Neural cell (in vitro differentiated cells): ENCODE measurements at regions not wholly inside any gene's neighbourhood (a gene's known extent, or its start where the extent isn't known, plus 50 kb on each side); places are given as distances from the start of the nearest gene placed in this dataset.

Experiments used
- H2AFZ ChIP-seq: fragments of 200-600, 300-800 bp; sonication (generic), shearing (Covaris generic); 2 replicates; pipeline ENCODE4 v1.6.0; 2014; ENCODE audit warnings: low read depth, mild to moderate bottlenecking, antibody characterized with exemption, low read length, moderate library complexity
- H3F3A ChIP-seq: fragments of 200-600 bp; shearing (Covaris generic); 2 replicates; pipeline ENCODE4 v1.6.1; 2016; ENCODE audit warnings: mild to moderate bottlenecking, moderate library complexity, mixed read lengths, antibody characterized with exemption, low read length; ENCODE audit not compliant: insufficient read depth, poor library complexity, severe bottlenecking
- H3K27ac ChIP-seq: fragments of 200-600, 300-800 bp; sonication (generic), shearing (Covaris generic); 2 replicates; pipeline ENCODE4 v1.5.1; 2014; ENCODE audit warnings: mild to moderate bottlenecking, low read length, moderate library complexity
- H3K27me3 ChIP-seq: fragments of 300-800, 200-600 bp; sonication (generic), shearing (Covaris generic); 2 replicates; pipeline ENCODE4 v1.6.0; 2014; ENCODE audit warnings: mild to moderate bottlenecking, low read depth, low read length, moderate library complexity; ENCODE audit not compliant: insufficient read depth
- H3K36me3 ChIP-seq: fragments of 300-800, 200-600 bp; sonication (generic), shearing (Covaris generic); 2 replicates; pipeline ENCODE4 v1.5.1; 2014; ENCODE audit warnings: mild to moderate bottlenecking, antibody characterized with exemption, low read length, moderate library complexity; ENCODE audit not compliant: insufficient read depth
- H3K4me2 ChIP-seq: fragments of 300-800, 200-600 bp; sonication (generic), shearing (Covaris generic); 2 replicates; pipeline ENCODE4 v1.6.0; 2014; ENCODE audit warnings: mild to moderate bottlenecking, low read length
- H3K4me3 ChIP-seq: fragments of 300-800, 200-600 bp; sonication (generic), shearing (Covaris generic); 2 replicates; pipeline ENCODE4 v1.5.1; 2014; ENCODE audit warnings: mild to moderate bottlenecking, low read length, moderate library complexity
- H3K79me2 ChIP-seq: fragments of 200-600 bp; shearing (Covaris generic); replicated peaks from 2 replicates; pipeline ENCODE4 v1.6.0; 2014; ENCODE audit warnings: mild to moderate bottlenecking, low read length, moderate library complexity; ENCODE audit not compliant: insufficient read depth
- H3K9ac ChIP-seq: fragments of 300-800, 200-600 bp; sonication (generic), shearing (Covaris generic); 2 replicates; pipeline ENCODE4 v1.6.1; 2016; ENCODE audit warnings: mild to moderate bottlenecking, low read length, mixed read lengths
- H3K9me2 ChIP-seq: fragments of 200-600 bp; shearing (Covaris generic); 2 replicates; pipeline ENCODE4 v1.6.1; 2016; ENCODE audit warnings: mild to moderate bottlenecking, low read length, mixed read lengths; ENCODE audit not compliant: insufficient read depth
- H3K9me3 ChIP-seq: fragments of 200-600, 300-800 bp; sonication (generic), shearing (Covaris generic); 2 replicates; pipeline ENCODE4 v1.6.1; 2016; ENCODE audit warnings: mild to moderate bottlenecking, mixed run types, low read length, moderate library complexity, mixed read lengths
- H4K20me1 ChIP-seq: fragments of 200-600 bp; shearing (Covaris generic); 2 replicates; pipeline ENCODE4 v1.6.1; 2016; ENCODE audit warnings: mild to moderate bottlenecking, mixed run types; ENCODE audit not compliant: insufficient read depth
- CTCF ChIP-seq: fragments of 450-650 bp; IDR thresholded peaks from 2 replicates; pipeline ENCODE4 v1.5.1; 2014; ENCODE audit warnings: antibody characterized with exemption, mild to moderate bottlenecking, moderate library complexity; ENCODE audit not compliant: poor library complexity, severe bottlenecking
- EP300 ChIP-seq: fragments of 450-650 bp; conservative IDR thresholded peaks from 2 replicates; pipeline ENCODE4 v1.6.1; 2014; ENCODE audit warnings: antibody characterized with exemption, mild to moderate bottlenecking, moderate library complexity; ENCODE audit not compliant: poor library complexity, severe bottlenecking
- EZH2 ChIP-seq: fragments of 200-600, 300-800 bp; shearing (Covaris generic), sonication (generic); IDR thresholded peaks from 2 replicates; pipeline ENCODE4 v1.6.1; 2014; ENCODE audit warnings: antibody characterized with exemption, low read length, borderline replicate concordance, mild to moderate bottlenecking; ENCODE audit not compliant: insufficient read depth, poor library complexity, severe bottlenecking
- MXI1 ChIP-seq: fragments of 450-650 bp; conservative IDR thresholded peaks from 2 replicates; pipeline ENCODE4 v1.6.1; 2014; ENCODE audit warnings: antibody characterized with exemption, mild to moderate bottlenecking; ENCODE audit not compliant: poor library complexity, severe bottlenecking
- POLR2AphosphoS5 ChIP-seq: IDR thresholded peaks from 2 replicates; pipeline ENCODE4 v1.6.1; 2012
- RAD21 ChIP-seq: fragments of 450-650 bp; conservative IDR thresholded peaks from 2 replicates; pipeline ENCODE4 v1.6.1; 2014; ENCODE audit warnings: antibody characterized with exemption, mild to moderate bottlenecking, moderate library complexity
- REST ChIP-seq: IDR thresholded peaks from 2 replicates; pipeline ENCODE4 v1.6.1; 2012; ENCODE audit warnings: borderline replicate concordance
- SMC3 ChIP-seq: fragments of 450-650 bp; conservative IDR thresholded peaks from 2 replicates; pipeline ENCODE4 v1.6.1; 2014; ENCODE audit warnings: antibody characterized with exemption, mild to moderate bottlenecking, moderate library complexity; ENCODE audit not compliant: poor library complexity
- TAF1 ChIP-seq: IDR thresholded peaks from 2 replicates; pipeline ENCODE4 v1.6.1; 2012; ENCODE audit warnings: low read depth

- H3K9ac ChIP-seq = no peak overlapping the region
- H3K79me2 ChIP-seq = no peaks in the 10 kb centered on the region
- H3K36me3 ChIP-seq = no peaks in the 10 kb centered on the region
- no peaks in the 10 kb centered on the region for H3K9me3 ChIP-seq
- no peak overlapping the region for H3K4me2 ChIP-seq
- H3K27me3 ChIP-seq = no peaks in the 10 kb centered on the region
- H3K27ac ChIP-seq = no peak overlapping the region
- no peak overlapping the region for H2AFZ ChIP-seq
- H3K4me3 ChIP-seq = no peak overlapping the region
- no peaks in the 10 kb centered on the region for H4K20me1 ChIP-seq
- H3F3A ChIP-seq = no peaks in the 10 kb centered on the region
- H3K9me2 ChIP-seq = no peaks in the 10 kb centered on the region
- TF ChIP-seq SMC3 (no peak), TAF1 (no peak), REST (no peak), POLR2AphosphoS5 (no peak), EZH2 (no peak), EP300 (no peak), MXI1 (no peak), RAD21 (no peak), CTCF (no peak)
Observed at GRCh38 chr21:27293239-27293638, 326.4 kb upstream of the ADAMTS5 start.

GRCh38 chr21:27292783-27293182, 325.9 kb upstream of the ADAMTS5 start:
- TF ChIP-seq RAD21 = no peak
- no peak for TF ChIP-seq TAF1
- H2AFZ ChIP-seq = no peak overlapping the region

GRCh38 chr21:27292229-27292628, 325.3 kb upstream of the ADAMTS5 start:
- TF ChIP-seq CTCF (no peak), TAF1 (no peak), EZH2 (no peak), RAD21 (no peak), MXI1 (no peak), SMC3 (no peak), POLR2AphosphoS5 (no peak), EP300 (no peak), REST (no peak)
- Histone ChIP-seq H4K20me1 (no peaks in the 10 kb centered on the region), H3K36me3 (no peaks in the 10 kb centered on the region), H3K4me3 (no peak overlapping the region), H3K27ac (no peak overlapping the region), H3K9me3 (no peaks in the 10 kb centered on the region), H3K27me3 (no peaks in the 10 kb centered on the region), H2AFZ (no peak overlapping the region), H3K9ac (no peak overlapping the region), H3K9me2 (no peaks in the 10 kb centered on the region), H3F3A (no peaks in the 10 kb centered on the region), H3K79me2 (no peaks in the 10 kb centered on the region), H3K4me2 (no peak overlapping the region)

More at GRCh38 chr21:27292783-27293182, 325.9 kb upstream of the ADAMTS5 start:
- no peak overlapping the region for H3K9ac ChIP-seq
- no peaks in the 10 kb centered on the region for H3K9me2 ChIP-seq
- no peak overlapping the region for H3K27ac ChIP-seq
- no peaks in the 10 kb centered on the region for H3K79me2 ChIP-seq
- no peaks in the 10 kb centered on the region for H3F3A ChIP-seq
- no peaks in the 10 kb centered on the region for H3K36me3 ChIP-seq
- no peaks in the 10 kb centered on the region for H3K27me3 ChIP-seq
- H3K9me3 ChIP-seq = no peaks in the 10 kb centered on the region
- no peak overlapping the region for H3K4me3 ChIP-seq
- no peaks in the 10 kb centered on the region for H4K20me1 ChIP-seq
- H3K4me2 ChIP-seq = no peak overlapping the region
